IMR-90 (cell line): ENCODE measurements at regions not wholly inside any gene's neighbourhood (a gene's known extent, or its start where the extent isn't known, plus 50 kb on each side); places are given as distances from the start of the nearest gene placed in this dataset.

Experiments used
- ATAC-seq: fragments of 200-7000 bp; cut with Tn5 transposase; 2 replicates; pipeline ENCODE4 v1.9.1; 2020; ENCODE audit warnings: low read depth, mild to moderate bottlenecking, moderate library complexity
- BruUV-seq: library from RNA; stranded (reverse); fragments of 400-500 nt; replicated peaks from 2 replicates; lab custom pipeline; 2021; lab: Mats Ljungman, UMichigan
- CTCF ChIA-PET: fragments of 300-600 bp; formaldehyde crosslinking; extraction: SDS; loops from one replicate; lab custom pipeline; 2021; ENCODE audit warnings: antibody characterized with exemption; lab: Yijun Ruan, JAX
- POLR2A ChIA-PET: fragments of 300-600 bp; sonication (Branson Sonifier 250); formaldehyde crosslinking; loops from one replicate; lab custom pipeline; 2022; ENCODE audit warnings: antibody characterized with exemption; ENCODE audit not compliant: unreplicated experiment; lab: Charles Lee
- DNase-seq: peaks from one replicate; pipeline ENCODE4 v3.0.0; 2013
- H2AFZ ChIP-seq: replicated peaks from 2 replicates; pipeline ENCODE3; 2013; ENCODE audit warnings: low read length, mild to moderate bottlenecking; ENCODE audit not compliant: poor library complexity
- H2AK5ac ChIP-seq: 2 replicates; pipeline ENCODE4 v1.6.1; 2013; ENCODE audit warnings: low read depth, low read length, inconsistent platforms
- H2AK9ac ChIP-seq: replicated peaks from 2 replicates; pipeline ENCODE3; 2013; ENCODE audit warnings: mild to moderate bottlenecking, low read depth, low read length, moderate library complexity; ENCODE audit not compliant: poor library complexity
- H2BK120ac ChIP-seq: 2 replicates; pipeline ENCODE4 v1.6.1; 2013; ENCODE audit warnings: low read depth, low read length, inconsistent platforms
- H2BK15ac ChIP-seq: 3 replicates; pipeline ENCODE4 v1.6.1; 2013; ENCODE audit warnings: low read depth, low read length, inconsistent platforms
- H2BK20ac ChIP-seq: 2 replicates; pipeline ENCODE4 v1.6.1; 2013; ENCODE audit warnings: low read depth, mild to moderate bottlenecking, inconsistent platforms, low read length, moderate library complexity
- H2BK5ac ChIP-seq: 2 replicates; pipeline ENCODE4 v1.6.1; 2013; ENCODE audit warnings: mild to moderate bottlenecking, low read depth, low read length, inconsistent platforms; ENCODE audit not compliant: poor library complexity, severe bottlenecking
- H3K14ac ChIP-seq: replicated peaks from 2 replicates; pipeline ENCODE4 v1.6.1; 2013; ENCODE audit warnings: low read depth, low read length, inconsistent platforms
- H3K18ac ChIP-seq: 2 replicates; pipeline ENCODE4 v1.6.1; 2013; ENCODE audit warnings: low read depth, low read length, control low read depth
- H3K23ac ChIP-seq: 2 replicates; pipeline ENCODE4 v1.6.1; 2013; ENCODE audit warnings: low read depth, low read length, inconsistent platforms
- H3K27ac ChIP-seq: 2 replicates; pipeline ENCODE4 v1.5.1; 2013; ENCODE audit warnings: mild to moderate bottlenecking, control low read depth, low read length; ENCODE audit not compliant: insufficient read depth
- H3K27me3 ChIP-seq: 2 replicates; pipeline ENCODE4 v1.6.1; 2013; ENCODE audit warnings: low read length; ENCODE audit not compliant: control insufficient read depth, insufficient read depth
- H3K36me3 ChIP-seq: 2 replicates; pipeline ENCODE4 v1.6.1; 2013; ENCODE audit warnings: low read length, mixed read lengths; ENCODE audit not compliant: control insufficient read depth, insufficient read depth
- H3K4ac ChIP-seq: 2 replicates; pipeline ENCODE4 v1.6.1; 2013; ENCODE audit warnings: low read depth, low read length, inconsistent platforms
- H3K4me1 ChIP-seq: 2 replicates; pipeline ENCODE4 v1.6.1; 2013; ENCODE audit warnings: low read length, mixed read lengths; ENCODE audit not compliant: control insufficient read depth, insufficient read depth
- H3K4me2 ChIP-seq: 2 replicates; pipeline ENCODE4 v1.6.1; 2013; ENCODE audit warnings: low read depth, mild to moderate bottlenecking, control low read depth, low read length, moderate library complexity
- H3K4me3 ChIP-seq: 2 replicates; pipeline ENCODE4 v1.5.1; 2013; ENCODE audit warnings: low read depth, mild to moderate bottlenecking, control low read depth, low read length, moderate library complexity; ENCODE audit not compliant: insufficient read depth
- H3K56ac ChIP-seq: 2 replicates; pipeline ENCODE4 v1.6.1; 2013; ENCODE audit warnings: low read length, inconsistent platforms; ENCODE audit not compliant: insufficient read depth; ENCODE audit errors: extremely low read depth
- H3K79me1 ChIP-seq, 2 experiments: 2 replicates each; pipeline ENCODE4 v1.6.1; 2013; ENCODE audit warnings: low read length in 2 of 2, inconsistent platforms in 1 of 2, low read depth in 1 of 2
- H3K9ac ChIP-seq: 2 replicates; pipeline ENCODE4 v1.6.1; 2013; ENCODE audit warnings: low read depth, low read length, control low read depth
- H3K9me1 ChIP-seq: 2 replicates; pipeline ENCODE4 v1.6.1; 2013; ENCODE audit warnings: low read length, inconsistent platforms; ENCODE audit not compliant: insufficient read depth
- H3K9me3 ChIP-seq: 2 replicates; pipeline ENCODE4 v1.6.1; 2013; ENCODE audit warnings: low read length; ENCODE audit not compliant: control insufficient read depth, insufficient read depth
- H4K20me1 ChIP-seq: 2 replicates; pipeline ENCODE4 v1.6.1; 2013; ENCODE audit warnings: low read length, inconsistent platforms; ENCODE audit not compliant: insufficient read depth
- H4K5ac ChIP-seq: 2 replicates; pipeline ENCODE4 v1.6.1; 2013; ENCODE audit warnings: mild to moderate bottlenecking, low read depth, low read length, control low read depth
- H4K8ac ChIP-seq, 2 experiments: 2 replicates each; pipeline ENCODE4 v1.6.1; 2013; ENCODE audit warnings: low read depth in 2 of 2, low read length in 2 of 2, control low read depth in 1 of 2, inconsistent platforms in 1 of 2
- H4K91ac ChIP-seq: 2 replicates; pipeline ENCODE4 v1.6.1; 2013; ENCODE audit warnings: low read depth, low read length, inconsistent platforms; ENCODE audit not compliant: insufficient read depth
- ELK1 ChIP-seq: fragments of 150-350 bp; IDR thresholded peaks from 2 replicates; pipeline ENCODE4 v1.6.1; 2016; ENCODE audit warnings: low read depth, mild to moderate bottlenecking, low read length, moderate library complexity, borderline replicate concordance
- FOS ChIP-seq: fragments of 150-350 bp; IDR thresholded peaks from 2 replicates; pipeline ENCODE4 v1.6.1; 2016; ENCODE audit warnings: low read depth, low read length
- MAZ ChIP-seq: IDR thresholded peaks from 2 replicates; pipeline ENCODE4 v1.6.1; 2012; ENCODE audit warnings: low read depth, mild to moderate bottlenecking, low read length, improper control_type of control experiment, moderate library complexity, borderline replicate concordance
- WGBS, 2 experiments: methylation state at CpG; one replicate each; pipeline versions ENCODE4 v1.1.5 to v1.1.7; 2013; ENCODE audit warnings: missing lambda C conversion rate in 2 of 2; ENCODE audit not compliant: insufficient read length in 1 of 2; ENCODE audit errors: extremely low coverage in 2 of 2; 5-methylcytosine and 5-hydroxymethylcytosine counted together
- dilution Hi-C: fragments of 300-500 bp; cut with HindIII; formaldehyde crosslinking; loops from one replicate; pipeline ENCODE4 v1.14.3; 2018; ENCODE audit warnings: low sequenced_read_pairs; ENCODE audit not compliant: unreplicated experiment
- in situ Hi-C: fragments of 300-500 bp; cut with MboI; formaldehyde crosslinking; loops from 3 replicates; pipeline ENCODE4 v1.14.3; 2019; ENCODE audit warnings: low sequenced_read_pairs, inconsistent platforms, mixed read lengths
- intact Hi-C: fragments of 100-400 bp; cut with micrococcal nuclease; formaldehyde crosslinking; loops from 2 replicates; pipeline ENCODE4 v1.10.0; 2022

GRCh38 chr15:94829887-94830884, 598.8 kb downstream of the MCTP2 start:
- dilution Hi-C loops: no loop called here
- no peaks in the 10 kb centered on the region for H4K20me1 ChIP-seq
- no peaks in the 10 kb centered on the region for H3K9me1 ChIP-seq
- POLR2A ChIA-PET: no interaction called here
- H2BK20ac ChIP-seq: no peak overlapping the region
- no peak overlapping the region for H3K4me3 ChIP-seq
- no peaks in the 10 kb centered on the region for H3K79me1 ChIP-seq
- no peak overlapping the region for H4K8ac ChIP-seq
- intact Hi-C loops: no loop called here
- no peak overlapping the region for H2BK120ac ChIP-seq
- H3K23ac ChIP-seq: no peak overlapping the region
- H3K14ac ChIP-seq: no peak overlapping the region
- H2AFZ ChIP-seq: no peak overlapping the region
- BruUV-seq: no TSS peak
- H3K9me3 ChIP-seq: peaks cover 13% of the 10 kb centered on the region
- no peak overlapping the region for H3K18ac ChIP-seq
- 0% methylated on average over 1 of the region's 15 CpGs; no CpG with 5 or more reads in 1 of the 2 experiments for WGBS, 2 experiments
- H3K36me3 ChIP-seq: no peaks in the 10 kb centered on the region
- H2BK5ac ChIP-seq: no peak overlapping the region
- in situ Hi-C loops: no loop called here
- H3K4ac ChIP-seq: no peak overlapping the region
- no peaks in the 10 kb centered on the region for H3K27me3 ChIP-seq
- no peak overlapping the region for H3K9ac ChIP-seq
- no peak overlapping the region for H2BK15ac ChIP-seq
- H4K91ac ChIP-seq: no peak overlapping the region
- TF ChIP-seq MAZ (no peak), ELK1 (no peak), FOS (no peak)
- H2AK5ac ChIP-seq: no peak overlapping the region
- no peak overlapping the region for H4K5ac ChIP-seq
- DNase-seq (no peak), ATAC-seq (no peak)
- no peak overlapping the region for H3K56ac ChIP-seq
- H2AK9ac ChIP-seq: no peak overlapping the region
- H3K27ac ChIP-seq: no peak overlapping the region
- CTCF ChIA-PET: no interaction called here
- H3K4me2 ChIP-seq: no peak overlapping the region
- H3K4me1 ChIP-seq: no peaks in the 10 kb centered on the region
